Neuronal stem cell (in vitro differentiated cells): ENCODE measurements at regions not wholly inside any gene's neighbourhood (a gene's known extent, or its start where the extent isn't known, plus 50 kb on each side); places are given as distances from the start of the nearest gene placed in this dataset.
A peak's percentile ranks its signal among the peaks of the same experiment; 100 is the strongest.

ENCODE experiments used
- DNase-seq: peaks from one replicate; pipeline ENCODE4 v3.0.0-alpha.2; 2013; ENCODE audit warnings: low spot score
- H2AFZ ChIP-seq: one replicate; pipeline ENCODE4 v1.6.1; 2013; ENCODE audit warnings: mild to moderate bottlenecking, low read length, inconsistent platforms
- H2AK5ac ChIP-seq: 2 replicates; pipeline ENCODE4 v1.6.1; 2013; ENCODE audit warnings: low read depth, mild to moderate bottlenecking, inconsistent platforms, low read length, moderate library complexity, mixed read lengths
- H2BK120ac ChIP-seq: 2 replicates; pipeline ENCODE4 v1.6.1; 2013; ENCODE audit warnings: low read depth, mild to moderate bottlenecking, inconsistent platforms, low read length, moderate library complexity, mixed read lengths
- H2BK12ac ChIP-seq: one replicate; pipeline ENCODE4 v1.6.1; 2013; ENCODE audit warnings: low read length, inconsistent platforms
- H2BK15ac ChIP-seq: 2 replicates; pipeline ENCODE4 v1.6.1; 2013; ENCODE audit warnings: mild to moderate bottlenecking, low read length, inconsistent platforms, mixed read lengths
- H2BK5ac ChIP-seq: one replicate; pipeline ENCODE4 v1.6.1; 2013; ENCODE audit warnings: inconsistent platforms, mild to moderate bottlenecking, low read length, moderate library complexity
- H3K14ac ChIP-seq: one replicate; pipeline ENCODE4 v1.6.1; 2013; ENCODE audit warnings: low read length, inconsistent platforms
- H3K18ac ChIP-seq: 2 replicates; pipeline ENCODE4 v1.6.1; 2013; ENCODE audit warnings: low read length, inconsistent platforms
- H3K23ac ChIP-seq: 2 replicates; pipeline ENCODE4 v1.6.1; 2013; ENCODE audit warnings: low read depth, mild to moderate bottlenecking, mixed read lengths, low read length, inconsistent platforms; ENCODE audit not compliant: poor library complexity
- H3K27ac ChIP-seq: replicated peaks from 3 replicates; pipeline ENCODE4 v1.5.1; 2013; ENCODE audit warnings: low read length, inconsistent platforms
- H3K27me3 ChIP-seq, 3 experiments: 2 replicates each; pipeline ENCODE4 v1.6.1; 2013; ENCODE audit warnings: low read length in 3 of 3, mild to moderate bottlenecking in 2 of 3, inconsistent platforms in 1 of 3, low read depth in 1 of 3, mixed read lengths in 1 of 3, moderate library complexity in 1 of 3; ENCODE audit not compliant: control insufficient read depth in 3 of 3, insufficient read depth in 3 of 3
- H3K36me3 ChIP-seq, 2 donors: replicated peaks in 1 of 2; 2 replicates each; pipeline ENCODE4 v1.6.1; 2013; ENCODE audit warnings: low read length in 2 of 2; ENCODE audit not compliant: control insufficient read depth in 2 of 2, insufficient read depth in 2 of 2
- H3K4ac ChIP-seq: 2 replicates; pipeline ENCODE4 v1.6.1; 2013; ENCODE audit warnings: inconsistent platforms, mild to moderate bottlenecking, low read length, moderate library complexity
- H3K4me1 ChIP-seq, 2 donors: 1 replicate in 1 of 2; 2 replicates in 1 of 2; pipeline ENCODE4 v1.6.1; 2013; ENCODE audit warnings: low read length in 2 of 2, low read depth in 1 of 2; ENCODE audit not compliant: control insufficient read depth in 2 of 2, insufficient read depth in 1 of 2
- H3K4me2 ChIP-seq: one replicate; pipeline ENCODE4 v1.6.1; 2013; ENCODE audit warnings: mild to moderate bottlenecking, low read length, inconsistent platforms; ENCODE audit not compliant: insufficient read depth, poor library complexity, severe bottlenecking
- H3K4me3 ChIP-seq, 2 donors: 2 replicates each; pipeline ENCODE4 v1.5.1; 2013; ENCODE audit warnings: low read length in 2 of 2, mild to moderate bottlenecking in 2 of 2, inconsistent platforms in 1 of 2, moderate library complexity in 1 of 2
- H3K79me1 ChIP-seq: one replicate; pipeline ENCODE4 v1.6.1; 2013; ENCODE audit warnings: low read depth, mild to moderate bottlenecking, inconsistent platforms, low read length, moderate library complexity
- H3K9ac ChIP-seq: one replicate; pipeline ENCODE4 v1.6.1; 2013; ENCODE audit warnings: mild to moderate bottlenecking, low read depth, low read length, inconsistent platforms; ENCODE audit not compliant: poor library complexity
- H3K9me3 ChIP-seq, 2 donors: replicated peaks in 1 of 2; 2 replicates each; pipeline versions ENCODE3 to v1.6.1; 2013; ENCODE audit warnings: low read length in 2 of 2, mild to moderate bottlenecking in 2 of 2, inconsistent platforms in 1 of 2, low read depth in 1 of 2, mixed read lengths in 1 of 2, moderate library complexity in 1 of 2; ENCODE audit not compliant: control insufficient read depth in 2 of 2, insufficient read depth in 1 of 2
- H4K8ac ChIP-seq: one replicate; pipeline ENCODE4 v1.6.1; 2013; ENCODE audit warnings: low read depth, mild to moderate bottlenecking, inconsistent platforms, low read length, moderate library complexity
- H4K91ac ChIP-seq: one replicate; pipeline ENCODE4 v1.6.1; 2013; ENCODE audit warnings: low read length, low read depth, mild to moderate bottlenecking, inconsistent platforms; ENCODE audit not compliant: poor library complexity
- WGBS, 2 donors: extraction: QIAGEN DNeasy Blood & Tissue Kit; methylation state at CpG; one replicate each; pipeline ENCODE4 v1.1.7; 2013; ENCODE audit warnings: missing lambda C conversion rate in 2 of 2, mixed read lengths in 1 of 2; ENCODE audit not compliant: insufficient read length in 2 of 2, insufficient replicate concordance in 1 of 2; ENCODE audit errors: extremely low coverage in 2 of 2; 5-methylcytosine and 5-hydroxymethylcytosine counted together

- H2AFZ ChIP-seq, result no peak overlapping the region
- H3K4me3 ChIP-seq, result no peak overlapping the region
- no peak overlapping the region for H2AK5ac ChIP-seq
- no peak overlapping the region for H3K4me2 ChIP-seq
- H2BK15ac ChIP-seq, result no peak overlapping the region
- H3K27me3 ChIP-seq, result no peaks in the 10 kb centered on the region
- H3K9ac ChIP-seq, result no peak overlapping the region
- H3K79me1 ChIP-seq, result no peaks in the 10 kb centered on the region
- no peak overlapping the region for H4K91ac ChIP-seq
- H3K18ac ChIP-seq, result no peak overlapping the region
- no peaks in the 10 kb centered on the region for H3K9me3 ChIP-seq
- H3K23ac ChIP-seq, result no peak overlapping the region
- H3K36me3 ChIP-seq, result no peaks in the 10 kb centered on the region
- H3K4me1 ChIP-seq, result peaks cover 5% of the 10 kb centered on the region in 2 donors
- no peak overlapping the region for H4K8ac ChIP-seq
- no peak overlapping the region for H2BK12ac ChIP-seq
- peak; percentile 5 for DNase-seq
- H3K27ac ChIP-seq, result no peak overlapping the region
- H3K4ac ChIP-seq, result no peak overlapping the region
- no peak overlapping the region for H2BK5ac ChIP-seq
- WGBS, 2 donors, result no CpG with 5 or more reads among the region's 3 CpGs
- H3K14ac ChIP-seq, result no peak overlapping the region
- H2BK120ac ChIP-seq, result no peak overlapping the region
Observed at GRCh38 chr14:66114071-66114470, 372.1 kb upstream of the CCDC196 start.

- Histone ChIP-seq H3K27ac (no peak overlapping the region), H3K18ac (no peak overlapping the region), H3K9me3 (no peaks in the 10 kb centered on the region), H3K4me1 (peaks cover 5 to 6% of the 10 kb centered on the region in 2 donors), H2AK5ac (no peak overlapping the region), H2BK5ac (no peak overlapping the region), H2BK15ac (no peak overlapping the region), H4K8ac (no peak overlapping the region), H3K9ac (no peak overlapping the region), H2AFZ (peak overlapping the region; percentile 66), H3K79me1 (no peaks in the 10 kb centered on the region), H4K91ac (no peak overlapping the region), H3K27me3 (no peaks in the 10 kb centered on the region), H3K36me3 (no peaks in the 10 kb centered on the region), H3K4me3 (no peak overlapping the region), H3K14ac (no peak overlapping the region), H3K4ac (no peak overlapping the region), H2BK12ac (no peak overlapping the region), H3K23ac (no peak overlapping the region), H2BK120ac (no peak overlapping the region), H3K4me2 (no peak overlapping the region)
- no peak for DNase-seq
- WGBS, 2 donors, result no CpG with 5 or more reads among the region's 8 CpGs
Observed at GRCh38 chr14:66115740-66116502, 370.2 kb upstream of the CCDC196 start.

DNA sequence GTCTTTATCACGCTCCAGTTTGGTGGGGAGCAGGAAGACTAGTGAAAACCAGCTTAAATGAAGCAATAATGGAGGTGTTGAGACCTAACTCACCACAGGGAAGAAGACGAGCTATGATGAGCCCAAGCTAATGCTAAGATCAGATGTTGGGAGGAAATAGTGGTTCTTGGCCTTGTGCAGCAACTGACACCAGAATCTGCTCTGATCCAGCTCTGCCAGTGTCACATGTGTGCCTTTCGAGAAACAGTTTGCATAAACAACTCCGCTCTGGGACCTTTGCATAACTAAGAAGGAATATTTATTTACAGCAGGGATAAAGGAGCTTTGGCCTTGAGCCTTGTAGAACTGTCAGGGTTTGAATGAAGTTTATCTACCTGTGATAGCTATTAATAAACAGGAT is 369.4 kb upstream of the CCDC196 start:
- no peak overlapping the region for H3K9ac ChIP-seq
- H3K4me2 ChIP-seq, result no peak overlapping the region
- no CpG with 5 or more reads among the region's 4 CpGs for WGBS, 2 donors

DNA sequence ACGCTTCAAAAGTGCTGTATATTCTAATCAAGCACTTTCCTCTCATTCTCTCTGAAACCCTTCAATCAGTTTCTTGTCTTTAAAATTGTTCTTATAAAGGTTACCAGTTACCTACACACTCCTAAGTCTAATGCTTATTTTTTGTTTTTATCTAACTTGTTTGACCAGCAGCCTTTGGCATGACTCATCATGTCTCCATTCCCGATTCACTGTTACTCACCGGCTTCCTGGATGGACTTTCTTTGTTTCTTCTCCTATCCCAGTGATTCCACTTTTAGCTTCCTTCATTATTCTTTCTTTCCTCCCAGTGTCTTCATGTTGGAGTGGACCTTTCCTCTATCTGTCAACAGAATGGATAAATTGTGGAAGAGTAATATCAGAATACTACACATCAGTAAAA is 368.6 kb upstream of the CCDC196 start:
- H4K8ac ChIP-seq, result no peak overlapping the region
- H2BK120ac ChIP-seq, result no peak overlapping the region
- H3K27me3 ChIP-seq, result no peaks in the 10 kb centered on the region
- no peaks in the 10 kb centered on the region for H3K79me1 ChIP-seq
- no peak for DNase-seq
- H3K18ac ChIP-seq, result no peak overlapping the region
- H3K9me3 ChIP-seq, result no peaks in the 10 kb centered on the region
- H3K4me3 ChIP-seq, result no peak overlapping the region
- H3K4me1 ChIP-seq, result peaks cover 5 to 6% of the 10 kb centered on the region in 2 donors
- no peak overlapping the region for H3K9ac ChIP-seq
- no peaks in the 10 kb centered on the region for H3K36me3 ChIP-seq
- H3K23ac ChIP-seq, result no peak overlapping the region
- no peak overlapping the region for H2BK15ac ChIP-seq
- no peak overlapping the region for H3K14ac ChIP-seq
- no peak overlapping the region for H2BK5ac ChIP-seq
- H2BK12ac ChIP-seq, result no peak overlapping the region
- no peak overlapping the region for H3K27ac ChIP-seq
- H2AK5ac ChIP-seq, result no peak overlapping the region
- H4K91ac ChIP-seq, result no peak overlapping the region
- WGBS, 2 donors, result no CpG with 5 or more reads among the region's 3 CpGs
- peak overlapping the region; percentile 39 for H2AFZ ChIP-seq
- H3K4me2 ChIP-seq, result no peak overlapping the region
- H3K4ac ChIP-seq, result no peak overlapping the region

More for the DNA sequence above, 369.4 kb upstream of the CCDC196 start:
- DNase-seq, result no peak
- Histone ChIP-seq H3K18ac (no peak overlapping the region), H2BK120ac (no peak overlapping the region), H2BK15ac (no peak overlapping the region), H4K8ac (no peak overlapping the region), H3K4ac (no peak overlapping the region), H2AK5ac (no peak overlapping the region), H3K9me3 (no peaks in the 10 kb centered on the region), H3K14ac (no peak overlapping the region), H4K91ac (no peak overlapping the region), H3K36me3 (no peaks in the 10 kb centered on the region), H3K27me3 (no peaks in the 10 kb centered on the region), H2BK5ac (no peak overlapping the region), H3K4me3 (no peak overlapping the region), H3K23ac (no peak overlapping the region), H2BK12ac (no peak overlapping the region), H2AFZ (peak overlapping the region; percentile 66), H3K4me1 (peaks cover 5 to 6% of the 10 kb centered on the region in 2 donors), H3K79me1 (no peaks in the 10 kb centered on the region), H3K27ac (no peak overlapping the region)
